Vagina (tissue), 2 donors: ENCODE measurements at regions not wholly inside any gene's neighbourhood (a gene's known extent, or its start where the extent isn't known, plus 50 kb on each side); places are given as distances from the start of the nearest gene placed in this dataset.

Experiments used
- CTCF ChIP-seq, 3 experiments: fragments of 450-650 bp in 2 of 3; fragments of 200-600 bp in 1 of 3; sonication (generic) in 1 of 3; IDR thresholded peaks; one replicate each; pipeline ENCODE4 v1.5.1; 2017 to 2019; ENCODE audit warnings: antibody characterized with exemption in 3 of 3, mild to moderate bottlenecking in 2 of 3, moderate library complexity in 2 of 3
- POLR2AphosphoS5 ChIP-seq, 2 donors: sonication (generic); formaldehyde crosslinking; IDR thresholded peaks; one replicate each; pipeline ENCODE4 v1.9.0; 2017; ENCODE audit warnings: antibody characterized with exemption in 2 of 2, mild to moderate bottlenecking in 2 of 2, low read depth in 1 of 2; ENCODE audit not compliant: insufficient read depth in 1 of 2

- no peak for TF ChIP-seq CTCF (IDR thresholded peaks at IDR 0.05)
- no peak for TF ChIP-seq POLR2AphosphoS5 (IDR thresholded peaks at IDR 0.05; ENCODE audit: insufficient read depth in 1 of 2, low read depth in 1 of 2)
Measured at GRCh38 chr9:103471241-103471640, 476.1 kb downstream of the CYLC2 start.
